ENCODE measurements at regions not wholly inside any gene's neighbourhood (a gene's known extent, or its start where the extent isn't known, plus 50 kb on each side); places are given as distances from the start of the nearest gene placed in this dataset.

GRCh38 chr5:2020730-2021129 is 138.0 kb upstream of the IRX4 start:
- TF ChIP-seq CTCF (IDR thresholded peaks at IDR 0.05) = no peak
- no peak for TF ChIP-seq EP300 (IDR thresholded peaks at IDR 0.05)
- TF ChIP-seq POLR2A (IDR thresholded peaks at IDR 0.05) = no peak

Measured in ovary (tissue), 3 donors.